ENCODE measurements at regions not wholly inside any gene's neighbourhood (a gene's known extent, or its start where the extent isn't known, plus 50 kb on each side); places are given as distances from the start of the nearest gene placed in this dataset.

- TF ChIP-seq ZNF318 (CRISPR knock-in tag; IDR thresholded peaks at IDR 0.05) = no peak
- no peak for TF ChIP-seq TEAD2 (CRISPR knock-in tag; IDR thresholded peaks at IDR 0.05)
- TF ChIP-seq ATF7-NPFF (CRISPR knock-in tag; IDR thresholded peaks at IDR 0.05; ENCODE audit: low read depth) = no peak
- no peak for TF ChIP-seq ZBED4 (CRISPR knock-in tag; IDR thresholded peaks at IDR 0.05; ENCODE audit: borderline replicate concordance)
- TF ChIP-seq, protein P1, sequence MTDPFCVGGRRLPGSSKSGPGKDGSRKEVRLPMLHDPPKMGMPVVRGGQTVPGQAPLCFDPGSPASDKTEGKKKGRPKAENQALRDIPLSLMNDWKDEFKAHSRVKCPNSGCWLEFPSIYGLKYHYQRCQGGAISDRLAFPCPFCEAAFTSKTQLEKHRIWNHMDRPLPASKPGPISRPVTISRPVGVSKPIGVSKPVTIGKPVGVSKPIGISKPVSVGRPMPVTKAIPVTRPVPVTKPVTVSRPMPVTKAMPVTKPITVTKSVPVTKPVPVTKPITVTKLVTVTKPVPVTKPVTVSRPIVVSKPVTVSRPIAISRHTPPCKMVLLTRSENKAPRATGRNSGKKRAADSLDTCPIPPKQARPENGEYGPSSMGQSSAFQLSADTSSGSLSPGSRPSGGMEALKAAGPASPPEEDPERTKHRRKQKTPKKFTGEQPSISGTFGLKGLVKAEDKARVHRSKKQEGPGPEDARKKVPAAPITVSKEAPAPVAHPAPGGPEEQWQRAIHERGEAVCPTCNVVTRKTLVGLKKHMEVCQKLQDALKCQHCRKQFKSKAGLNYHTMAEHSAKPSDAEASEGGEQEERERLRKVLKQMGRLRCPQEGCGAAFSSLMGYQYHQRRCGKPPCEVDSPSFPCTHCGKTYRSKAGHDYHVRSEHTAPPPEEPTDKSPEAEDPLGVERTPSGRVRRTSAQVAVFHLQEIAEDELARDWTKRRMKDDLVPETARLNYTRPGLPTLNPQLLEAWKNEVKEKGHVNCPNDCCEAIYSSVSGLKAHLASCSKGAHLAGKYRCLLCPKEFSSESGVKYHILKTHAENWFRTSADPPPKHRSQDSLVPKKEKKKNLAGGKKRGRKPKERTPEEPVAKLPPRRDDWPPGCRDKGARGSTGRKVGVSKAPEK (CRISPR knock-in tag; IDR thresholded peaks at IDR 0.05; ENCODE audit: borderline replicate concordance) = no peak
Observed at GRCh38 chr5:176722757-176723156, 75.5 kb downstream of the TSPAN17 start (continued).

Data from HepG2 (cell line).